Spleen (tissue), 7 donors: ENCODE measurements at regions not wholly inside any gene's neighbourhood (a gene's known extent, or its start where the extent isn't known, plus 50 kb on each side); places are given as distances from the start of the nearest gene placed in this dataset.

Experiments used
- POLR2A ChIP-seq, 3 donors: fragments of 450-650 bp; IDR thresholded peaks; one replicate each; pipeline ENCODE4 v1.5.1; 2017; ENCODE audit warnings: antibody characterized with exemption in 3 of 3, mild to moderate bottlenecking in 1 of 3
- TF ChIP-seq, protein P1 (sequence below), 11 experiments: fragments of 200-600 bp in 7 of 11; fragments of 450-650 bp in 4 of 11; sonication (generic) in 4 of 11; IDR thresholded peaks in 8 of 11; conservative IDR thresholded peaks in 3 of 11; 1 replicate in 7 of 11; 2 replicates in 4 of 11; pipeline versions ENCODE4 v1.4.0 to v1.8.0; 2016 to 2021; ENCODE audit warnings: antibody characterized with exemption in 11 of 11, inconsistent platforms in 4 of 11, mild to moderate bottlenecking in 1 of 11
- donor health status: DM: no; HTN: no; CAD: no; lungs with moderate emphysema.
- donor health status: DM: no; HTN: no; CAD: no.
- donor health status: DM: no; HTN: no; CAD: no.

GRCh38 chr13:63999614-64000305 lies 2584.1 kb upstream of the PCDH20 start:
- TF ChIP-seq, protein P1, sequence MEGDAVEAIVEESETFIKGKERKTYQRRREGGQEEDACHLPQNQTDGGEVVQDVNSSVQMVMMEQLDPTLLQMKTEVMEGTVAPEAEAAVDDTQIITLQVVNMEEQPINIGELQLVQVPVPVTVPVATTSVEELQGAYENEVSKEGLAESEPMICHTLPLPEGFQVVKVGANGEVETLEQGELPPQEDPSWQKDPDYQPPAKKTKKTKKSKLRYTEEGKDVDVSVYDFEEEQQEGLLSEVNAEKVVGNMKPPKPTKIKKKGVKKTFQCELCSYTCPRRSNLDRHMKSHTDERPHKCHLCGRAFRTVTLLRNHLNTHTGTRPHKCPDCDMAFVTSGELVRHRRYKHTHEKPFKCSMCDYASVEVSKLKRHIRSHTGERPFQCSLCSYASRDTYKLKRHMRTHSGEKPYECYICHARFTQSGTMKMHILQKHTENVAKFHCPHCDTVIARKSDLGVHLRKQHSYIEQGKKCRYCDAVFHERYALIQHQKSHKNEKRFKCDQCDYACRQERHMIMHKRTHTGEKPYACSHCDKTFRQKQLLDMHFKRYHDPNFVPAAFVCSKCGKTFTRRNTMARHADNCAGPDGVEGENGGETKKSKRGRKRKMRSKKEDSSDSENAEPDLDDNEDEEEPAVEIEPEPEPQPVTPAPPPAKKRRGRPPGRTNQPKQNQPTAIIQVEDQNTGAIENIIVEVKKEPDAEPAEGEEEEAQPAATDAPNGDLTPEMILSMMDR (IDR thresholded peaks at IDR 0.05 in 8 of 11, conservative IDR thresholded peaks at IDR 0.05 in 3 of 11), result no peak
- no peak for TF ChIP-seq POLR2A (IDR thresholded peaks at IDR 0.05)
